WTC11 (cell line): ENCODE measurements at regions not wholly inside any gene's neighbourhood (a gene's known extent, or its start where the extent isn't known, plus 50 kb on each side); places are given as distances from the start of the nearest gene placed in this dataset.

Experiments
- ATAC-seq: fragments of 200-7000 bp; cut with Tn5 transposase; 2 replicates; pipeline ENCODE4 v1.10.0; 2021; ENCODE audit warnings: mild to moderate bottlenecking, moderate library complexity
- CTCF ChIA-PET: fragments of 300-600 bp; sonication (Branson Sonifier 250); formaldehyde crosslinking; loops from one replicate; lab custom pipeline; 2021; ENCODE audit warnings: antibody characterized with exemption; lab: Charles Lee
- POLR2A ChIA-PET: fragments of 350-600 bp; sonication (Branson Sonifier 250); formaldehyde crosslinking; loops from one replicate; lab custom pipeline; 2021; ENCODE audit warnings: antibody characterized with exemption; lab: Charles Lee
- DNase-seq: peaks from one replicate; pipeline ENCODE4 v3.0.0; 2021; ENCODE audit warnings: low spot score
- H3K27ac Mint-ChIP-seq: 2 replicates; pipeline ENCODE4 v1.8.0; 2021; ENCODE audit warnings: mixed read lengths
- H3K27me3 Mint-ChIP-seq: 2 replicates; pipeline ENCODE4 v1.8.0; 2021; ENCODE audit warnings: low read depth, mild to moderate bottlenecking, moderate library complexity, mixed read lengths
- H3K36me3 Mint-ChIP-seq: 2 replicates; pipeline ENCODE4 v1.8.0; 2021; ENCODE audit warnings: mixed read lengths
- H3K4me1 Mint-ChIP-seq: 2 replicates; pipeline ENCODE4 v1.8.0; 2022; ENCODE audit warnings: mixed read lengths
- H3K4me3 Mint-ChIP-seq: 2 replicates; pipeline ENCODE4 v1.8.0; 2021; ENCODE audit warnings: mild to moderate bottlenecking, moderate library complexity, mixed read lengths
- H3K9me3 Mint-ChIP-seq: 2 replicates; pipeline ENCODE4 v1.8.0; 2021; ENCODE audit warnings: mixed read lengths
- CBFB ChIP-seq: sonication (generic); formaldehyde crosslinking; IDR thresholded peaks from 2 replicates; pipeline ENCODE4 v1.8.1; 2022; ENCODE audit warnings: mild to moderate bottlenecking, low read depth, missing genetic modification reagents
- ELF4 ChIP-seq: sonication (generic); formaldehyde crosslinking; IDR thresholded peaks from 2 replicates; pipeline ENCODE4 v1.8.1; 2022; ENCODE audit warnings: low read depth, mild to moderate bottlenecking, moderate library complexity, missing genetic modification reagents
- FOXJ3 ChIP-seq: sonication (generic); formaldehyde crosslinking; IDR thresholded peaks from 2 replicates; pipeline ENCODE4 v1.9.0; 2021; ENCODE audit warnings: missing genetic modification reagents, mild to moderate bottlenecking, borderline replicate concordance
- FOXK1 ChIP-seq: sonication (generic); formaldehyde crosslinking; IDR thresholded peaks from 2 replicates; pipeline ENCODE4 v1.8.0; 2022; ENCODE audit warnings: mild to moderate bottlenecking, moderate library complexity, missing genetic modification reagents
- FOXP1 ChIP-seq: sonication (generic); formaldehyde crosslinking; IDR thresholded peaks from 2 replicates; pipeline ENCODE4 v1.8.0; 2022; ENCODE audit warnings: missing genetic modification reagents, mild to moderate bottlenecking, moderate library complexity, borderline replicate concordance
- GABPB1 ChIP-seq: sonication (generic); formaldehyde crosslinking; IDR thresholded peaks from 2 replicates; pipeline ENCODE4 v1.8.1; 2023; ENCODE audit warnings: mild to moderate bottlenecking, missing genetic modification reagents
- JUN ChIP-seq: sonication (generic); formaldehyde crosslinking; IDR thresholded peaks from 2 replicates; pipeline ENCODE4 v1.8.0; 2023; ENCODE audit warnings: mild to moderate bottlenecking, missing genetic modification reagents
- KAT7 ChIP-seq: sonication (generic); formaldehyde crosslinking; IDR thresholded peaks from 2 replicates; pipeline ENCODE4 v1.8.1; 2023; ENCODE audit warnings: missing genetic modification reagents, mild to moderate bottlenecking, borderline replicate concordance
- MXD4 ChIP-seq: fragments of 250-450 bp; sonication (Bioruptor Pico); IDR thresholded peaks from 2 replicates; pipeline ENCODE4 v1.8.0; 2021; ENCODE audit warnings: mild to moderate bottlenecking, moderate library complexity, borderline replicate concordance
- NFATC4 ChIP-seq: fragments of 250-450 bp; sonication (Bioruptor Pico); IDR thresholded peaks from 2 replicates; pipeline ENCODE4 v1.9.0; 2021; ENCODE audit warnings: mild to moderate bottlenecking
- NFYB ChIP-seq: sonication (generic); formaldehyde crosslinking; conservative IDR thresholded peaks from 2 replicates; pipeline ENCODE4 v1.8.0; 2022; ENCODE audit warnings: low read depth, missing genetic modification reagents
- NR3C1 ChIP-seq: sonication (generic); formaldehyde crosslinking; conservative IDR thresholded peaks from 2 replicates; pipeline ENCODE4 v1.8.1; 2023; ENCODE audit warnings: low read depth, mild to moderate bottlenecking, missing genetic modification reagents
- OVOL2 ChIP-seq: fragments of 250-450 bp; sonication (Bioruptor Pico); IDR thresholded peaks from 2 replicates; pipeline ENCODE4 v1.9.0; 2021; ENCODE audit warnings: mild to moderate bottlenecking, borderline replicate concordance
- SP1 ChIP-seq: sonication (generic); formaldehyde crosslinking; conservative IDR thresholded peaks from 2 replicates; pipeline ENCODE4 v1.8.1; 2022; ENCODE audit warnings: missing genetic modification reagents
- TCF7 ChIP-seq: sonication (generic); formaldehyde crosslinking; IDR thresholded peaks from 2 replicates; pipeline ENCODE4 v1.8.0; 2022; ENCODE audit warnings: mild to moderate bottlenecking, low read depth, missing genetic modification reagents, moderate library complexity
- TEAD1 ChIP-seq: sonication (generic); formaldehyde crosslinking; IDR thresholded peaks from 2 replicates; pipeline ENCODE4 v1.8.0; 2022; ENCODE audit warnings: mild to moderate bottlenecking, missing genetic modification reagents
- ZNF138 ChIP-seq: sonication (generic); formaldehyde crosslinking; conservative IDR thresholded peaks from 2 replicates; pipeline ENCODE4 v1.8.1; 2022; ENCODE audit warnings: mild to moderate bottlenecking, moderate library complexity, missing genetic modification reagents
- ZNF219 ChIP-seq: sonication (generic); formaldehyde crosslinking; IDR thresholded peaks from 2 replicates; pipeline ENCODE4 v1.8.0; 2023; ENCODE audit warnings: missing genetic modification reagents, mild to moderate bottlenecking, borderline replicate concordance
- ZNF232 ChIP-seq: sonication (generic); formaldehyde crosslinking; IDR thresholded peaks from 2 replicates; pipeline ENCODE4 v1.8.0; 2022; ENCODE audit warnings: mild to moderate bottlenecking, missing genetic modification reagents
- ZNF423 ChIP-seq: fragments of 250-450 bp; sonication (Bioruptor Pico); IDR thresholded peaks from 2 replicates; pipeline ENCODE4 v2.1.2; 2022; ENCODE audit warnings: mild to moderate bottlenecking, moderate library complexity
- TF ChIP-seq, protein P1 (sequence below): sonication (generic); formaldehyde crosslinking; IDR thresholded peaks from 2 replicates; pipeline ENCODE4 v1.8.1; 2023; ENCODE audit warnings: mild to moderate bottlenecking, missing genetic modification reagents, moderate library complexity
- TF ChIP-seq, protein P2 (sequence below): fragments of 250-450 bp; sonication (Bioruptor Pico); IDR thresholded peaks from 2 replicates; pipeline ENCODE4 v1.9.0; 2021; ENCODE audit warnings: mild to moderate bottlenecking
- TF ChIP-seq, protein P3 (sequence below): sonication (generic); formaldehyde crosslinking; IDR thresholded peaks from 2 replicates; pipeline ENCODE4 v1.8.1; 2022; ENCODE audit warnings: mild to moderate bottlenecking, missing genetic modification reagents, moderate library complexity, borderline replicate concordance

DNA sequence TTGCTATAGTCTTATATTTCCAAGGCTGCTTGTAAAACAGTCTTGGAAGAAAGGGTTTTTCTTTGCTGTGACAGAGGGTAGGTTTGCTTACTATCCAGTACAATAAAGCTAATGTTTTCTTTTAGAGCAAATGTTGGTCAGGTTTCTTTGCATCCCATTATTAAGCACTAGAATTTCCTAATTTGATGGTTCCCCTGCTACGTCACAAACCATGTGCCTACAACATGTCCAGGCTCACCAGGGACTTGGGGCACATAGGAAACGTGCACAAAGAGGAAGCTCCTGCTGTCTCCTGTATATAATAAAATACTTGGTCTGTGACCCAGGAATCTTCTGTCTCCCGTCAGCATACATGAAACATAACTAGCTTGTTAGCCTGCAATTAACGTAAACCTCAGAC, 486.3 kb upstream of the LRFN5 start:
- no peaks in the 10 kb centered on the region for H3K9me3 Mint-ChIP-seq
- TF ChIP-seq, protein P1, sequence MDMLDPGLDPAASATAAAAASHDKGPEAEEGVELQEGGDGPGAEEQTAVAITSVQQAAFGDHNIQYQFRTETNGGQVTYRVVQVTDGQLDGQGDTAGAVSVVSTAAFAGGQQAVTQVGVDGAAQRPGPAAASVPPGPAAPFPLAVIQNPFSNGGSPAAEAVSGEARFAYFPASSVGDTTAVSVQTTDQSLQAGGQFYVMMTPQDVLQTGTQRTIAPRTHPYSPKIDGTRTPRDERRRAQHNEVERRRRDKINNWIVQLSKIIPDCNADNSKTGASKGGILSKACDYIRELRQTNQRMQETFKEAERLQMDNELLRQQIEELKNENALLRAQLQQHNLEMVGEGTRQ (CRISPR knock-in tag), result no peak
- TF ChIP-seq TEAD1, result no peak
- no peak for TF ChIP-seq SP1 (CRISPR knock-in tag)
- TF ChIP-seq GABPB1, result no peak
- TF ChIP-seq KAT7 (CRISPR knock-in tag), result no peak
- no peak for TF ChIP-seq FOXJ3 (CRISPR knock-in tag)
- no peak for TF ChIP-seq TCF7 (CRISPR knock-in tag)
- no peak for TF ChIP-seq ZNF138 (CRISPR knock-in tag)
- no peak for TF ChIP-seq ZNF423
- no peak for TF ChIP-seq OVOL2 (CRISPR knock-in tag)
- TF ChIP-seq CBFB (CRISPR knock-in tag), result no peak
- TF ChIP-seq, protein P2, sequence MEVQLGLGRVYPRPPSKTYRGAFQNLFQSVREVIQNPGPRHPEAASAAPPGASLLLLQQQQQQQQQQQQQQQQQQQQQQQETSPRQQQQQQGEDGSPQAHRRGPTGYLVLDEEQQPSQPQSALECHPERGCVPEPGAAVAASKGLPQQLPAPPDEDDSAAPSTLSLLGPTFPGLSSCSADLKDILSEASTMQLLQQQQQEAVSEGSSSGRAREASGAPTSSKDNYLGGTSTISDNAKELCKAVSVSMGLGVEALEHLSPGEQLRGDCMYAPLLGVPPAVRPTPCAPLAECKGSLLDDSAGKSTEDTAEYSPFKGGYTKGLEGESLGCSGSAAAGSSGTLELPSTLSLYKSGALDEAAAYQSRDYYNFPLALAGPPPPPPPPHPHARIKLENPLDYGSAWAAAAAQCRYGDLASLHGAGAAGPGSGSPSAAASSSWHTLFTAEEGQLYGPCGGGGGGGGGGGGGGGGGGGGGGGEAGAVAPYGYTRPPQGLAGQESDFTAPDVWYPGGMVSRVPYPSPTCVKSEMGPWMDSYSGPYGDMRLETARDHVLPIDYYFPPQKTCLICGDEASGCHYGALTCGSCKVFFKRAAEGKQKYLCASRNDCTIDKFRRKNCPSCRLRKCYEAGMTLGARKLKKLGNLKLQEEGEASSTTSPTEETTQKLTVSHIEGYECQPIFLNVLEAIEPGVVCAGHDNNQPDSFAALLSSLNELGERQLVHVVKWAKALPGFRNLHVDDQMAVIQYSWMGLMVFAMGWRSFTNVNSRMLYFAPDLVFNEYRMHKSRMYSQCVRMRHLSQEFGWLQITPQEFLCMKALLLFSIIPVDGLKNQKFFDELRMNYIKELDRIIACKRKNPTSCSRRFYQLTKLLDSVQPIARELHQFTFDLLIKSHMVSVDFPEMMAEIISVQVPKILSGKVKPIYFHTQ, result no peak
- H3K36me3 Mint-ChIP-seq, result no peaks in the 10 kb centered on the region
- DNase-seq (no peak), ATAC-seq (no peak)
- CTCF ChIA-PET, result no interaction called here
- no peak overlapping the region for H3K4me3 Mint-ChIP-seq
- POLR2A ChIA-PET, result no interaction called here
- no peaks in the 10 kb centered on the region for H3K27me3 Mint-ChIP-seq
- no peak overlapping the region for H3K27ac Mint-ChIP-seq
- H3K4me1 Mint-ChIP-seq, result peaks cover 4% of the 10 kb centered on the region; the same call in 1 of the 2 replicates

DNA sequence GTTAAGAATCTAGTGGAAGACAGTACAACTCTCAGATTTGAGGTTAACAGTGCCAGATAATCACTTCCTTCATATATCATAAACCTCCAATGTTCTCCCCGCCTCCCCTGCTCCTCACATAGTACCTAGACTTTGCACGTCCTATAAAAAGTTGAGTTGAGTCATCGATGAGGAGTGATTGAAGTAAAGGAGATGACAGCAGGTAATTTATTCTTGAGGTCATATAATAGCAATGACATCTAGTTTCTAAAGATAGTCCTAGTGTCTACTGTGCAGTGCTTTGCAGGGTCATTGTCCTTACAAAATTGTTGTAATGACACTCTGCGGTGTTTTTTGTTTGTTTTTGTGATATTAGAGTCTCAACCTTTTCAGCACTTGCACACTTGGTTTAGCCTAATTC, 510.5 kb upstream of the LRFN5 start:
- no peak for TF ChIP-seq MXD4 (CRISPR knock-in tag)
- no peak for TF ChIP-seq ZNF232 (CRISPR knock-in tag)
- no peak for TF ChIP-seq NFYB
- TF ChIP-seq FOXP1, result no peak
- no peak for TF ChIP-seq FOXK1
- no peak for TF ChIP-seq NR3C1 (CRISPR knock-in tag)
- TF ChIP-seq ZNF219 (CRISPR knock-in tag), result no peak
- no peak for TF ChIP-seq NFATC4 (CRISPR knock-in tag)
- Mint-ChIP-seq H3K9me3 (peaks cover 28% of the 10 kb centered on the region), H3K36me3 (peaks cover 25% of the 10 kb centered on the region), H3K27ac (no peak overlapping the region), H3K27me3 (no peaks in the 10 kb centered on the region), H3K4me1 (peaks cover 3% of the 10 kb centered on the region), H3K4me3 (no peak overlapping the region)
- DNase-seq (no peak), ATAC-seq (no peak)
- ChIA-PET CTCF (no interaction called here), POLR2A (no interaction called here)

DNA sequence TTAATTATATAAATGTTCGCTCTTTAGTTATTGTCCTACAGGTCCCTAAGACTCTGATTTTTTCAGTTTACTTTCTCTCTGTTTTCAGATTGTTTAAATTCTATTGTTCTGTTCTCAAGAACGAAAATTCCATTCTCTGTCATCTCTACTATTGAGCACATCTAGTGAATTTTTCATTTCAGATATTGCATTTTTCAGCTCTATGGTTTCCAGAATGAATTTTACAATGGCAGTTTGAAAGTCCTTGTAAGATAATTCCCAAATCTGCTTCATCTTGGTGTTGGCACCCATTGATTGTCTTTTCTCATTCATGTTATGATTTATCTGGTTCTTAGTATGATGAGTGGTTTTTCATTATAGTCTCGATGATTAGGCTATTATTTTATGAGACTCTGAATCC, 519.6 kb upstream of the LRFN5 start:
- POLR2A ChIA-PET, result no interaction called here
- TF ChIP-seq, protein P1 (CRISPR knock-in tag), result no peak
- no peak for TF ChIP-seq JUN (CRISPR knock-in tag)
- TF ChIP-seq, protein P3, sequence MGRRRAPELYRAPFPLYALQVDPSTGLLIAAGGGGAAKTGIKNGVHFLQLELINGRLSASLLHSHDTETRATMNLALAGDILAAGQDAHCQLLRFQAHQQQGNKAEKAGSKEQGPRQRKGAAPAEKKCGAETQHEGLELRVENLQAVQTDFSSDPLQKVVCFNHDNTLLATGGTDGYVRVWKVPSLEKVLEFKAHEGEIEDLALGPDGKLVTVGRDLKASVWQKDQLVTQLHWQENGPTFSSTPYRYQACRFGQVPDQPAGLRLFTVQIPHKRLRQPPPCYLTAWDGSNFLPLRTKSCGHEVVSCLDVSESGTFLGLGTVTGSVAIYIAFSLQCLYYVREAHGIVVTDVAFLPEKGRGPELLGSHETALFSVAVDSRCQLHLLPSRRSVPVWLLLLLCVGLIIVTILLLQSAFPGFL (CRISPR knock-in tag), result no peak
- no peak for TF ChIP-seq ELF4
- Mint-ChIP-seq H3K4me3 (no peak overlapping the region), H3K27me3 (no peaks in the 10 kb centered on the region), H3K27ac (no peak overlapping the region), H3K36me3 (peaks cover 12% of the 10 kb centered on the region), H3K9me3 (peaks cover 27% of the 10 kb centered on the region), H3K4me1 (0 out of 2 replicates have a peak, but pooled peaks cover 6% of the 10 kb centered on the region)
- no peak for DNase-seq
- CTCF ChIA-PET, result no interaction called here
- ATAC-seq, result no peak
